ENCODE measurements at regions not wholly inside any gene's neighbourhood (a gene's known extent, or its start where the extent isn't known, plus 50 kb on each side); places are given as distances from the start of the nearest gene placed in this dataset.

DNA sequence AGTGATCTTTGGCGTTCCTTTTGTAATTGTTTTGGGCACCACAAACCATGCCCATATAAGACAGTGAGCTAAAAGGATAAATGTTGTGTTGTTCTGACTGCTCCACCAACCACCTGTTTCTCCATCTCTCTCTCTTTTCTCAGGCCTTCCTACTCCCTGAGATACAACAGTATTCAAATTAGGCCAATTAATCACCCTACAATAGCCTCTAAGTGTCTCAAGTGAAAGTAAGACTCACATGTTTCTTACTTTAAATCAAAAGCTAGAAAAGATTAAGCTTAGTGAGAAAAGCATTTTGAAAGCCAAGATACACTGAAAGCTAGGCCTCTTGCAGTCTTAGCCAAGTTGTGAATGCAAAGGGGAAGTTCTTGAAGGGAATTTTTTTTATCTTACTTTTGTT is 268.8 kb upstream of the NREP start:
- no peak for DNase-seq (ENCODE audit: low read depth in 3 of 3)

DNA sequence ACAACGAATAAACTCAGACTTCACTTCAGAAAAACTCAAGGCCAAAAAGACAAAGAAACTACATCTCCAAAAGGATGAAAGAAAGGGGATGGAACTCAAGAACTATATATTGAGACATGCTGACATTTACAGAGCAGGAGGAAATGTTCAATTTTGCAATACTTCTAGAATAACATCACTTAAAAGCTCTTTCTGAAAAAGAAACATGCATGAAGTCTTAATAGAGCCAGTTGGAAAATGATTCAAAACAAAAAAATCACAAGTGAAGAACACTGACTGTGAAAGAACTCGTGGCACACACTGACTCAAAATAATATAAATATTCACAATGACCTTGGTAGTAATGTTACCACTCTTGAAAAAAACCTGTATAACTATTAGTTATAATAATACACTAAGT is 267.8 kb upstream of the NREP start:
- DNase-seq (ENCODE audit: low read depth in 3 of 3) = no peak

DNA sequence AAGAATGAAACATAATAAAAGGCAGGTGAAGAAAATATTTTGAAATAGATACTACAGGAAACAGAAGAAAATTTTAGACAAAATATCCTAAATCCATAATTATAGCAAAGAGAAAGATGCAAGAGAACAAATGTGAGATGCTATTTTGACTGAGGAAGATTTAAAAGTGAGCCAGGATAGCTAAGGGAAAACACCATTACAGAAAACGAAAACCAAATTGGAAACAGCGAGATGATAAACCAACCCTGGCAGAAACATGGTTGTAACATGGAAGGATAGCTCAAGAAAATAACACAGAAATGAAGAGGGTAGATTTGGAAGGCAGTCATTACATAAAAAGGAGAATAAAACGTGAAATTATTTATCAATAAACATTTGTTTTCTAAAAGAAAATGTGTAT is 267.2 kb upstream of the NREP start:
- no peak for DNase-seq (ENCODE audit: low read depth in 3 of 3)

DNA sequence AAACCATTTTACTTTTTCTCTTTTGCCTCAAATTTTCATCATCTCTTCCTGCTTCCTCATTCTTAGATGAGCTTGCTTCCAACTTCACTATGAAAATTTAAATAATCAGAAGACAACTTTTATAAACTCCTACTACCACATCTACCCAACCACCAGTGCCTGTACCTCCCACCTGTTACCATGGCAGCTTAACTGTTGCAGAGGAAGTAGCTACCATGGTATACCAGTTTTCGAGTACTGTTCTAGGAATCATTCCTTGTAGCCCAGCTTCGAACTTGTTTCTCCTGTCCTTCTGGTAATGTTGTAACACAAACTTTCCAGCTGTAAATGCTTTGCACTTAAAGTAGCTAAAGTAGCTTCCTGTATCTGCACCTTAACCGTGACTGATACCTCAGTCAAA is 266.8 kb upstream of the NREP start:
- DNase-seq (ENCODE audit: low read depth in 3 of 3) = no peak

DNA sequence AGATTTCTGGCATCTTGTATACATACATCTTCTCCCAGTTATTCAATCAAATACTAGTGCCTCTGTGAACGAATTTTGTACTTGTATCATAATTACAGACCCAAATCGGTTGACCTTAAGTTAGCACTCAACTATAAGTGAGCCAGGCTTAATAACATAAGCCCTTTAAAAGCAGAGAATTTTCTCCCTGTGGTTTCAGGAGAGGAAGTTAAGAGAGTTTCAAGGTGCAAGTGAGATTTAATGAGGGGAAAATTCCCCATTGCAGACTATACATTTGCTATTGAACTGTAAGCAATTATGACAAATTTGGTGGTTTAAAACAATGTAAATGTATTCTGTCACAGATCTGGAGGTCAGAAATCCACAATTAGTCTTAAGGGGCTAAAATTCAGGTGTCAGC is 261.9 kb upstream of the NREP start:
- no peak for DNase-seq (ENCODE audit: low read depth in 3 of 3)

DNA sequence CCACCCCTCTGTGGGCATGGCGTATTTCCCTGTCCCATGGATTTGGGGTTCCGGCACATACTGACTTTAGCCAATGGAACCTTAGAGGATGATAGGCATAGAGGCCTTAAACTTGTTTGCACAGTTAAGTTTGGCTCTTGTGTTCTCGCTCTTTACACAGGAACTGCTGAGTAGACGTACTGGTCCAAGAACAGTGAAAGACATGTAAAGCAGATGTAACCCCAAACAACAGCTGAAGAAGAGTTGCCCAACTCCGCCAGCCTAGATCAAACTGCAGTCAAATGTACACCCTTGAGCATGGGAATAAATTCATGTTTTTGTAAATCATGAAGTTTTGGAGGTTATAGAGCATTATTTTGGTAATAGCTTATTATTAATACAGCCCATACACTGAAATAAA is 260.0 kb upstream of the NREP start:
- DNase-seq (ENCODE audit: low read depth in 3 of 3) = no peak

DNA sequence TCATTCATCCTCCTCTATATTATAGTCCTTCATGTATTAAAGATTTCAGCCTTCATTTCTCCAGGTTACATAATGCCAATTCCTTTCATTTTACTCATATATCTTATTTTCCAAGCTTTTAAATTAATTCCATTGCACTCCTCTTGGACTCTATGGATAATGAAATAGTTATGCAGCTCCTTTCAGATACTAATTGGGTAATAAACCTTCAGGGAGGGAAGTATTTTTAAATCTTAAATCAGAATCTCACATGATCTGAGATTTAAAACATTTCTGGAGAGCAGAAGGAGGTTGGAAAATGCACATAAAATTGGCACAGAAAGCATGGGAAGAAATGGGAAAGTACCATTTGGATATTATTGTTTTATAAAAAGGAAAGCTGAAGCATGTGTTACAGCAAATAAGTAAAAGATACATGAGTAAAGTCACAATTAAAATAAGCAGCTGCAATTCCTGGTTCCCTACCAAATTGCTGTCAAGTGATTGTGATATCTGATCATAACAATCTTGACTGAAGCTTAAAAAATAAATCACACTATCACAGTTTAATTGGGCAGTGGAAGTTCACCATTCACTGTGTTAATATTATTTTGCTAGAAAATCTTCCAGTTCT is 257.9 kb upstream of the NREP start:
- DNase-seq (ENCODE audit: low read depth in 3 of 3) = no peak

DNA sequence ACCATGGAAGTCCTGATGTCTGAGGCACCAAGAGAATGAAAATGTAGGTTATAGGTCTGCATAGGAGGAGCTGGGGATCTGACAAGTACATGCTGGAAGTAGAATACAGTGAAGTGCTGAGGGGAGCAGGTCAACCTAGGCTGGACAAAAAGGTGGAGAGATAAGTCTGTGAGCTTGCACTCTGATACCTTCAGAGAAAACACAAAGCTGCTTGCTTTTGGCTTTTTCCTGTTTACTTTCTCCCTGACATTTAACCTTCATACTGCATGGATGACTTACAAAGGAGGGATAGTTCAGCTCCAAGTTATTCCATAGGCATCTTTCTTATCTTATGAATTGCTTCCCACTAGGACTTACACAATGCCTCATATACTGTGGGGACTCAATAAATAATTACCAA is 256.7 kb upstream of the NREP start:
- no peak for DNase-seq (ENCODE audit: low read depth in 3 of 3)

DNA sequence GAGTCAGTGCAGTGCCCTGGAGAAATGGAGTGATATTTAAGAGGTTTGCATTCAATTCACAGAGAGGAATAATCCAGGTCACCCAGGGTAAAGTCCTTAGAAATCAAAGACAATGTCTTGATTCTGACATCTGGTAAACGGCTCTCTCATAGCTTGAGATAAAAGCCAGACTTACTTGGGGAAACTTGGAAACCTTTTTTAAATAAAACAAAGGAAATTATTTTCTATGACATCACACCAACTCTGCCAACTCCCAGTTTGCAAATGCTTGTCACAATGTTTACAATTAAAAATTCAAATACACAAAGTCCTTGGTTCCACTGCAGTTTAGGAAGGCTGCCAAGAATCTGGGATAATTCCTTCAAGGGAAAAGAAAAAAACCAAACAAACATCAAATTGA is 255.1 kb upstream of the NREP start:
- no peak for DNase-seq (ENCODE audit: low read depth in 3 of 3)

DNA sequence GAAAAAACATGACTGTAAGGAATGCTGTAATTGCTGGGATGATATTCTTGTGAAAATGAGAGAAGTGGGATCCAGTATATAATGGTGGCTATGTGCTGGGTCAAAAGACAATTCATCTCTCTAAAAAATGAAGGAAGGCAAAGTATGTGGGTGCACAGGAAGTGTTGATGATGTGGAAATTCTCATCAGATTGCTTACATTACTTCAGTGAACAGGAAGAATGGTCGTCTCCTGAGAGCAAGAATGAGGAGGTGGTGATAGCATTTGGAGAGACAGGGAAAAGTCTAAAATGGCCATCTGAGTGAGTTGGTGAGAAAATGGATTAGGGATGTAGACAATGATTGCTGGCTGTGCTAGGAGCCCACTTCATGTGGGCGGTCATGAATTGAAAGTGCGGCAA is 253.5 kb upstream of the NREP start:
- DNase-seq (ENCODE audit: low read depth in 3 of 3) = no peak

DNA sequence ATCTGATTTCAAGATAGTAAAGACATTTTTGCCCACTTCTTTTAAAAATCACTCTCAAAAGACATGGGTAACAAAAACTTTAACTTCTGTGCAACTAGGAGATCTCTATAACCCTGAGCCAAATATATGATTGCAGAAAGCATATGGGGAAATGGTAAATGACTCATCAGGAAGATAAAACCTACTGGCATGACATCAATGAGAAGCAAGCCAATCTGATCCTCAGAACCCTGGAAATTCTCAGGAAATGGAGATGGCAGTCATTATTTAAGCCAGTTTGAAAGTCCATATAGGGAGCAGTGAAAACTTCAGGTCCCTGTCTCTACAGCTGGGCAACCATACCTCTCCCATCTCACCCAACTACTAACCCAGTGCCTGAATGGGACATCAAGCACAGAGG is 249.7 kb upstream of the NREP start:
- DNase-seq (ENCODE audit: low read depth in 3 of 3) = no peak

DNA sequence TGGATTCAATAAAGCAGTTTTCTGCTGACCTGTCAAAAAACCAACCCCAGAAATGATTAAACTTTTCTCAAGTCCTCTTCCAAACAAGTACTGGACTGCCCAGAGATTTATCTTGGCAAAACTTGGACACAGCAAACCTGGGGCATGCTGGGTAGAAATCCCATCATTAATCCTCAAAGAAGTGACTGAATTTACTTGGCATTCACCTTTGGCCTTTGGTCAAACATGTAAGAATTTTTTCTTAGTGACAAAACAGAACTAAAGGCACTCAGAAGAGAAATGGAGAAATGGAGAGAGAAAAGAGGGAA is 248.6 kb upstream of the NREP start:
- no peak for DNase-seq (ENCODE audit: low read depth in 3 of 3)

DNA sequence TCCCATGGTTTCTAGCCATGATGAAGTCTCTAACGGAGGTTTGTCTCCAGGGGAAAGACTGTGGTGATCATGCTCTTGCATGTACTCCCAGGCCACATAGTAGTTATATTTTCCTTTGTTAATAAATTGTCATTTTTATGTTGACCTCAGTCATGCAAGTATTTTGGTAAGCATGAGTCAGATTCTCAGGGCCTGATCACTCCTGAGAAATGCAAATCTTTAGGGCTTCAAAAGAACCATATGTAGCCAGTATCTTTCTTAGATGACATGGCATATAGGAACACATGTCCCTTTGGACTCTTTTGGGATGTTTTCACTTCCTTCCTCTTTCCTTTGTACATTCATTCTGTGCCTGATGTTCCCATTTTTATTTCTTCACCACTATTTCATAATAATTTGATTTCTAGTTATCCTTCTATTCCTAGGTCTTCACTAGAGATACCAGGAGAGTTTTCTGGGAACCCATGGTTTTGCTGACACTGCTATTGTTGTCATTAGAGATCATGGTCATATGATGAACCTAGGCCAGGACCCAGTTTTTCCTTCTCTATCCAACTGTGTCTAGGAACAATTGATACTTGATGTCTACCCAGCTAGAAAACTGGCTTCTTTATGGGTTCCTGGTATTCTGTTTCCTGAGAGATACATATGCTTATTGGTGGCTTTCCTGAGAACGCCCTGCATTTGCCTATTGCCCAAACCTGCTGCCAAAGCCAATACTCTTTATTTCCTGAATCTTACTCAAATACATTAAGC is 248.1 kb upstream of the NREP start:
- DNase-seq (ENCODE audit: low read depth in 3 of 3) = no peak

DNA sequence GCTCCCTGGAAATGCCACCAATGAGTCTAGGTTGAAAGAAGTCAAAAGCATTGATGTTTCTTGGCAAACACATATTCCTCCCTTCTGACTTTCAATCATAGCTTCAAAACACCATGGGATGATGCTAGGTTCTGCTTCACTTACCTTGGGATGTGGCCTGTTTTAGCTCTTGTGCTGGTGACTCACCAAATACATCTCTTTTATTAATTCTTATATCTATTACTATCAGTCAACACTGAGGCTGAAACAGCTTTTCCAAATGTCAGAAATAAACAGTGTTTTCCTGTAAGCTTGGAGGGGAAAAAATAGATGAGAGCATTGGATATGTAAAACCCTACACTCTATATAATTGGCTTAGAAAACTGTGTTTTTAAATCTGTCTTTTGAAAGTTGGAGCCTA is 245.4 kb upstream of the NREP start:
- no peak for DNase-seq (ENCODE audit: low read depth in 3 of 3)

DNA sequence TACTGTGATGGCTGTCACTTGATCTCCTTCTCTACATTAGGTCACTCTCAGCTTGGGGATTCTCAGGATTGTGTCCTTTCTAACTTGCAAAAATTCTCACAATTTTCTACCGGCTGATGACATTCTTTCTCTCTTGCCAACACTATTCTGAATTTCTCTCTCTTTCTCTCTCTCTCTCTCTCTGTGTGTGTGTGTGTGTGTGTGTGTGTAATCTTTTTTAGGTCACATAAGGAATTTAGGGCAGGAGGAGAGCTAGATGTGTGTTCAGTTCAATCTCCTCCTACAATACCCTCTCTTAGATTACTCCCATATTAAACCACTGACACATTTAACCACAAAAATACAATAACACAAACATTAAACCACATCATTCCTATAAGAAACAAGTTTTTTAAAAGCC is 242.3 kb upstream of the NREP start:
- no peak for DNase-seq (ENCODE audit: low read depth in 3 of 3)

DNA sequence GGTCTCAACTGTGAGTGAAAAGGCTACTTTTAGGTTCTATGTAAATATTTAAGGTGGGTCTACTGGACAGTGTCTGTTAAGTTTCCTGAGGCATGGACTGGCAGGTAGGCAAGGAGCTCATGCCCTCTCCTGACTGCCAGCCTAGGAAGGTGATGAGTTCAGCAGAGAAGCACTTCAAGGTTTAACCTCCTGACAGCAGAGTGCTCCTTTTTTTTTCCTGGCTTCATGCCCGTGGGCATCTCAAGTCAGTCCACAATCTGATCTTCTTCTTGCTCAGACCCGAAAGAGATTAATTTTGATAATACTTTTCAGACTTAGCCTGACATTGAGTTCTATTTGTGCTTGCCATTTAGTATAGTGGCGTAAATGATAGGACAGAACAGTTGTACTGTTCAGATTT is 241.9 kb upstream of the NREP start:
- DNase-seq (ENCODE audit: low read depth in 3 of 3) = no peak

DNA sequence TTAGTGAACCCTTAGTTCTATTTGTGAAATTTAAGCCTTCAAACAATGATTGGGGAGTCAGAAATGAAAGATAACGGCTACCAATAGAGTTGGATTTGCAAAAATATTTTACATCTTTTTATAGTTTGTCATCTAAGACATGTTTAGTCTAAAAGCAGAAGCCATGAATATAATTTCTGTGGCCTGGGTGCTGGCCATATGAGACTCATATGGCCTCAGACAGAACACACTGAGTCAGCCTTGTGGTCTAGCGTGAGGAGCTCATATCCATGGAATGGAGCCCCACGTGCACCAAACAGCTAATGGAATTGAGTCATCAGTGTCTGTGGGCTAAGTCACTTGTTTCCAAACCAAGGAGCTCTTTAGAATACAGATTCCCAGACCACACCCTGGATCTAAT is 240.7 kb upstream of the NREP start:
- peak in 1 of 3 donors; percentile 1 for DNase-seq (ENCODE audit: low read depth in 3 of 3)

DNA sequence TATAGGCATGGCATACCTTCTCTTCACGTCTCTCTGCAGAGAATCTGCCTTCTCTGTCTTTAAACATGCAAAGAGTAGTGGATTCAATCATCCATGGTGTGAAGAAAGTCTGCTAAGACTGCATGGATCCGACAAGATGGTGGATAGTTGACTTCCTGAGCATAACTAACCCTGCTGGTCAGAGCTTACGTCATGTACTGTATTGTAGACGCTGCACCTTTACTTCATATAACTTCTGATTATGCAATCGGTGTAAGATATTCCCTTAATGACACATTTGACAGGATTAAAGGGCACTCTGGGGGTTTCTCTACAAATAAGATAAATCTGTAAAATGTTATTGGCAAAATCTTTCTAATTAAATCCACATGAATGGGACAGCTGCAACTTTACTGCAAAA is 240.3 kb upstream of the NREP start:
- no peak for DNase-seq (ENCODE audit: low read depth in 3 of 3)

DNA sequence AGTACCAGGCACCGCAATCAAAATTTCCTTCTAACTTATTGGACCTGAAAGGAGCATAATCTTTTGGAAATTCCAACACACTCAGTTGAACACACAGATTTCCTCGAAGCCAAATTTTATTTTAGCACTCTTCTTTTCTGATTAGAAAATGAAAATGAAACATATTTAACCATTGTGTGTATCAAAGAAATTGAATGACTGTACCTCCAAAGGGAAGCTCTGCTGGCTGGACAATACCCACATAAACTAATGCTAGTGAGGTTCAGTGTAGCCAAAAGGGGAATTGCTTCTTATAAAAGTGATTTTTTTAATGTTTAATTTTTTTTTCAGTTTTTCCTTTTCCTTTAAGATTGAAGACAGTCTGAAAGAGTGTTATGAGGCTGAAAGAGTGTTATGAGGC is 239.6 kb upstream of the NREP start:
- DNase-seq (ENCODE audit: low read depth in 3 of 3) = no peak

DNA sequence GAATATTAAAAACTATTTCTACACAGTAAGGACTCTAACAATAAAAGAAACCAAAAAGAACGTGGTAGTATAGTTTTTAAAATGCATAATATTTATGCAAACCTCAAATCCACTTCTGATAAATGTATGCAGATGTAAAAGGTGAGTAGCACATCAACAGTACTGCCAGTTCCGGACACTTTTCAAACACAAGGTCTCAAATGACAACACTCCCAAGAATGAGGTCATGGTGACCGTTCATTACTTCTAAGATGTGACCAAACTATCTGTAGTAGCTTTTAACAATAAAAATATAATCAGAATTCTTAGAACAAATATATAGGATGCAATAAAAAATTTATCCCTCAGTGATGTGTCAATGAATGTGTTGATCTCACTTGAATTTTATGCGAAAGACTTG is 238.7 kb upstream of the NREP start:
- no peak for DNase-seq (ENCODE audit: low read depth in 3 of 3)

DNA sequence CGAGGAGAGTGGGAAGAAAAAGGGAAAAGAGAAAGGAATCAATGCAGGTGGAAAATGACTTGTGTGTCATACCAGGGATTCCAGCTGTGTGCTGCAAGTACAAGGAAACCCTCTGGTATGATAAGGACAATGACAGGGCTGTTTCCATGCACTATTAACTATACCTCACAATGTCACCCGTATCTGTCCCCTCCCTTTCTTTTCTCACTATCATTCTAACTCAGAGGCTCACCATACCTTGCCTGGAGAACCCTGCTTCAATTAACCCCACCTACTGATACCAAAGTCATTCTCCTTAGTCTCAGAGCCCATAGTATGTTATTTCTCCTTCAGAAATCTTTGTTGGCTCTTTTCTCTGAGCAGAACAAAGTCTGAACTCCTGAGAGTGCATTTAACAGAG is 236.2 kb upstream of the NREP start:
- DNase-seq (ENCODE audit: low read depth in 3 of 3) = no peak

DNA sequence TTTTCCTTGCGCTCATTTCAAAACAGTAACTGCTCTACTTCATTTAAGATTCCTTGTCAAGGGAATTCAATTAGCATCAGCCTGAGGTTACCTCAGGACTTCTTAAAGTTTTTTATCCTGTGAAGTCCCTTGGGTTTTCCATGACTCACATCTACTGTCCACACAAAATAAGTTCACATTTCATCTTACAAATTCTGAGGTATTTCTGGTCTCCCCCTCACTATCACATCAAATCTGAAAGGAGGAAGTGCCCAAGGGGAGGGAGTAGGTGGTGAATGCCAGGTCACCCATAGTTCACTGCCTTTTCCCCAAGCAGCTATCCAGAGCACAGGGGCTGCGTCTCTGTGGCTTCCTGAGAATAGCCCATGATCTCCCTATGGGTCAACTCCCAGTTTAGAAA is 227.1 kb upstream of the NREP start:
- DNase-seq (ENCODE audit: low read depth in 3 of 3) = no peak

DNA sequence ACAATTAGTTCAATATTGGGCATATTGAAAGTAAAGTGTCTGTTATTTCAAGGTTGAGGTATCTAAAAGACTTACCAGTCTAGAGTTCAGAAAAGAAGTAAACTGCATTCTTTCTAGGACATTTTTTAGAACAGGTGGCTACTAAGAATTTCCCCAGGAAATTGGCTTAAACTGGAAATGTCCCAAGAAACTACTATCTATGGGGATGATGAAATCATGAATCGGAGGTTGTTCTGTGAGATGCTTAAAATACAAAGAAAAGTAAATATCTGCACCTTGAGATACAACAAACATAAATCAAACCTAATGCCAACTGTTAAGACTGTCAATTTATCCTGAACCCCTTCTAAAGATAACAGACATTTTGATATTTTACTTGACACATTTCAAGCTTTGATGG is 226.5 kb upstream of the NREP start:
- DNase-seq (ENCODE audit: low read depth in 3 of 3) = no peak

DNA sequence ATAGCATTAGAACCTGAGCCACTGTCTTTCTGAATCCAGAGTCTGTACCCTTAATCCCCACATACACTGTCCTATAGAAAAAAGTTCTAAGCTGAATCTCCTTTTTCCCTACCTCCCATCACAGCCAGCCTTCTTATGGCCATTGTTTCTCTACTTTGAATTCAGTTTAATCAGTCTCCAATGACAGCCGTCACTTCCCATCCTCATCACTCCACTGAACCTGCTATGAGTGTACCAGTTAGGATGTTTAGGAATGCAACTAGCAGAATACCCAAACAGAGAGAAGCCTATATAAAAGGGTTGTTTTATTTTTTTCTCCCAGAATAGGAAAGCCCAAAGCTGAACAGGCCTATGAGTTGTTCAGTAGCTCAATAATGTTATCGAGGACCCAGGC is 220.4 kb upstream of the NREP start:
- no peak for DNase-seq (ENCODE audit: low read depth in 3 of 3)
